NCI-H2196 (cell line): ENCODE measurements at regions not wholly inside any gene's neighbourhood (a gene's known extent, or its start where the extent isn't known, plus 50 kb on each side); places are given as distances from the start of the nearest gene placed in this dataset.

Source experiments
- DNase-seq: peaks from one replicate; lab custom pipeline; 2025; ENCODE audit not compliant: unreplicated experiment; lab: John Stamatoyannopoulos, UW

- DNase-seq = no peak
Measured at GRCh38 chr5:115414406-115415142, 118.1 kb upstream of the CCDC112 start.

GRCh38 chr5:115413651-115414050, 117.2 kb upstream of the CCDC112 start:
- no peak for DNase-seq

GRCh38 chr5:115409094-115409493, 112.6 kb upstream of the CCDC112 start:
- no peak for DNase-seq

- DNase-seq = no peak
Measured at GRCh38 chr5:115402822-115403577, 106.5 kb upstream of the CCDC112 start.

- no peak for DNase-seq
Measured at GRCh38 chr5:115402092-115402491, 105.6 kb upstream of the CCDC112 start.

GRCh38 chr5:115398719-115399118, 102.3 kb upstream of the CCDC112 start:
- DNase-seq = no peak

- DNase-seq = no peak
Measured at GRCh38 chr5:115396688-115397087, 100.2 kb upstream of the CCDC112 start.

GRCh38 chr5:115396081-115396480, 99.6 kb upstream of the CCDC112 start:
- DNase-seq = no peak

- no peak for DNase-seq
Measured at GRCh38 chr5:115394531-115394930, 98.1 kb upstream of the CCDC112 start.

GRCh38 chr5:115393239-115393638, 96.8 kb upstream of the CCDC112 start:
- DNase-seq = no peak

- no peak for DNase-seq
Measured at GRCh38 chr5:115392611-115393010, 96.2 kb upstream of the CCDC112 start.

- no peak for DNase-seq
Measured at GRCh38 chr5:115391780-115392179, 95.3 kb upstream of the CCDC112 start.

- no peak for DNase-seq
Measured at GRCh38 chr5:115389799-115390382, 93.4 kb upstream of the CCDC112 start.

GRCh38 chr5:115389034-115389798, 92.8 kb upstream of the CCDC112 start:
- no peak for DNase-seq

- DNase-seq = no peak
Measured at GRCh38 chr5:115388240-115388639, 91.8 kb upstream of the CCDC112 start.

- DNase-seq = no peak
Measured at GRCh38 chr5:115387816-115388215, 91.4 kb upstream of the CCDC112 start.

GRCh38 chr5:115386657-115387056, 90.2 kb upstream of the CCDC112 start:
- DNase-seq = no peak

GRCh38 chr5:115384587-115385375, 88.3 kb upstream of the CCDC112 start:
- DNase-seq = no peak

- no peak for DNase-seq
Measured at GRCh38 chr5:115382989-115383388, 86.5 kb upstream of the CCDC112 start.

- no peak for DNase-seq
Measured at GRCh38 chr5:115381911-115382662, 85.6 kb upstream of the CCDC112 start.
